Endodermal cell (in vitro differentiated cells): ENCODE measurements at regions not wholly inside any gene's neighbourhood (a gene's known extent, or its start where the extent isn't known, plus 50 kb on each side); places are given as distances from the start of the nearest gene placed in this dataset.

ENCODE experiments used
- DNase-seq: peaks from one replicate; pipeline ENCODE4 v3.0.0-alpha.2; 2017
- H3K27ac ChIP-seq: 2 replicates; pipeline ENCODE4 v1.5.1; 2013; ENCODE audit warnings: mild to moderate bottlenecking, low read depth, low read length, moderate library complexity
- H3K27me3 ChIP-seq: 2 replicates; pipeline ENCODE4 v1.6.1; 2013; ENCODE audit warnings: mild to moderate bottlenecking, low read length, moderate library complexity; ENCODE audit not compliant: insufficient read depth, control insufficient read depth, poor library complexity, severe bottlenecking
- H3K36me3 ChIP-seq: 2 replicates; pipeline ENCODE4 v1.7.0; 2013; ENCODE audit warnings: mild to moderate bottlenecking, low read length, moderate library complexity; ENCODE audit not compliant: control insufficient read depth, insufficient read depth
- H3K4me1 ChIP-seq: one replicate; pipeline ENCODE4 v1.7.0; 2013; ENCODE audit warnings: low read length; ENCODE audit not compliant: control insufficient read depth, insufficient read depth
- H3K4me3 ChIP-seq: 2 replicates; pipeline ENCODE4 v1.5.1; 2013; ENCODE audit warnings: mild to moderate bottlenecking, low read length, moderate library complexity
- H3K9ac ChIP-seq: 2 replicates; pipeline ENCODE4 v1.6.1; 2013; ENCODE audit warnings: mild to moderate bottlenecking, low read length, moderate library complexity; ENCODE audit not compliant: poor library complexity, severe bottlenecking; ENCODE audit errors: extremely low read depth
- H3K9me3 ChIP-seq: 2 replicates; pipeline ENCODE4 v1.6.1; 2013; ENCODE audit warnings: mild to moderate bottlenecking, low read length, moderate library complexity; ENCODE audit not compliant: control insufficient read depth
- H3K27ac Mint-ChIP-seq: 2 replicates; pipeline ENCODE4 v1.8.0; 2020; ENCODE audit warnings: mixed read lengths
- H3K27me3 Mint-ChIP-seq: 2 replicates; pipeline ENCODE4 v1.8.0; 2021; ENCODE audit warnings: mild to moderate bottlenecking, mixed read lengths; ENCODE audit not compliant: insufficient read depth
- H3K36me3 Mint-ChIP-seq: 2 replicates; pipeline ENCODE4 v1.8.0; 2020; ENCODE audit warnings: low read depth, mixed read lengths
- H3K4me1 Mint-ChIP-seq: 2 replicates; pipeline ENCODE4 v1.8.0; 2020; ENCODE audit warnings: mixed read lengths
- H3K4me3 Mint-ChIP-seq: 2 replicates; pipeline ENCODE4 v1.8.0; 2020; ENCODE audit warnings: mild to moderate bottlenecking, moderate library complexity, mixed read lengths
- H3K9me3 Mint-ChIP-seq: 2 replicates; pipeline ENCODE4 v1.8.0; 2020; ENCODE audit warnings: mild to moderate bottlenecking, mixed read lengths
- WGBS, 2 experiments: methylation state at CpG; one replicate each; pipeline versions ENCODE4 v1.1.5 to v1.1.7; 2013; ENCODE audit warnings: missing lambda C conversion rate in 2 of 2, mixed read lengths in 1 of 2; ENCODE audit not compliant: insufficient coverage in 1 of 2, insufficient read length in 1 of 2; 5-methylcytosine and 5-hydroxymethylcytosine counted together
- TF ChIP-seq, protein P1 (sequence below): fragments of 200-600 bp; sonication (generic); conservative IDR thresholded peaks from 2 replicates; pipeline ENCODE4 v1.5.0; 2021; ENCODE audit warnings: antibody characterized with exemption, mild to moderate bottlenecking

DNA sequence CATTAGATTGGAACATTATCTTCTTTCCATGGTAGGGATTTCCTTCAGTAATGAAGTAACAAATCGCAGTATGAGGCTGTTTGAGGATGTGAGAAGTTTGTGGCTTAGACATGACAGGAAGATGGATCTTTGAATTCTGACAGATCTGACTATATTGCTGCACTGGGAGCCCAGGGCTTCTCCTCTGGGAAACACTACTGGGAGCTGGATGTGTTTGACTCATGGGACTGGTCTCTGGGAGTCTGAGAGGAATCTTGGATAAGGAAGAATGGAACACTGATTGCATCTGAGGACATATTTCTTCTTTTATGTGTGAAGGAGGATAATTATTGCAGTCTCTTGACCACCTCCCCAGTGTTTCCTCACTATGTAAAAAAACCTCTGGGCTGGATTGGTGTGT is 77.2 kb upstream of the ST6GAL2 start:
- Histone ChIP-seq H3K27ac (no peak overlapping the region), H3K36me3 (no peaks in the 10 kb centered on the region), H3K4me1 (peaks cover 10% of the 10 kb centered on the region), H3K4me3 (no peak overlapping the region), H3K27me3 (no peaks in the 10 kb centered on the region), H3K9me3 (no peaks in the 10 kb centered on the region), H3K9ac (no peak overlapping the region)
- no peak overlapping the region for H3K4me3 Mint-ChIP-seq
- H3K27me3 Mint-ChIP-seq: peaks cover 23% of the 10 kb centered on the region
- H3K27ac Mint-ChIP-seq: no peak overlapping the region
- TF ChIP-seq, protein P1, sequence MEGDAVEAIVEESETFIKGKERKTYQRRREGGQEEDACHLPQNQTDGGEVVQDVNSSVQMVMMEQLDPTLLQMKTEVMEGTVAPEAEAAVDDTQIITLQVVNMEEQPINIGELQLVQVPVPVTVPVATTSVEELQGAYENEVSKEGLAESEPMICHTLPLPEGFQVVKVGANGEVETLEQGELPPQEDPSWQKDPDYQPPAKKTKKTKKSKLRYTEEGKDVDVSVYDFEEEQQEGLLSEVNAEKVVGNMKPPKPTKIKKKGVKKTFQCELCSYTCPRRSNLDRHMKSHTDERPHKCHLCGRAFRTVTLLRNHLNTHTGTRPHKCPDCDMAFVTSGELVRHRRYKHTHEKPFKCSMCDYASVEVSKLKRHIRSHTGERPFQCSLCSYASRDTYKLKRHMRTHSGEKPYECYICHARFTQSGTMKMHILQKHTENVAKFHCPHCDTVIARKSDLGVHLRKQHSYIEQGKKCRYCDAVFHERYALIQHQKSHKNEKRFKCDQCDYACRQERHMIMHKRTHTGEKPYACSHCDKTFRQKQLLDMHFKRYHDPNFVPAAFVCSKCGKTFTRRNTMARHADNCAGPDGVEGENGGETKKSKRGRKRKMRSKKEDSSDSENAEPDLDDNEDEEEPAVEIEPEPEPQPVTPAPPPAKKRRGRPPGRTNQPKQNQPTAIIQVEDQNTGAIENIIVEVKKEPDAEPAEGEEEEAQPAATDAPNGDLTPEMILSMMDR: no peak
- H3K9me3 Mint-ChIP-seq: no peaks in the 10 kb centered on the region
- no peaks in the 10 kb centered on the region for H3K36me3 Mint-ChIP-seq
- DNase-seq: no peak
- 91 to 100% methylated on average over 1 of the region's 1 CpG for WGBS, 2 experiments
- H3K4me1 Mint-ChIP-seq: peaks cover 21% of the 10 kb centered on the region

DNA sequence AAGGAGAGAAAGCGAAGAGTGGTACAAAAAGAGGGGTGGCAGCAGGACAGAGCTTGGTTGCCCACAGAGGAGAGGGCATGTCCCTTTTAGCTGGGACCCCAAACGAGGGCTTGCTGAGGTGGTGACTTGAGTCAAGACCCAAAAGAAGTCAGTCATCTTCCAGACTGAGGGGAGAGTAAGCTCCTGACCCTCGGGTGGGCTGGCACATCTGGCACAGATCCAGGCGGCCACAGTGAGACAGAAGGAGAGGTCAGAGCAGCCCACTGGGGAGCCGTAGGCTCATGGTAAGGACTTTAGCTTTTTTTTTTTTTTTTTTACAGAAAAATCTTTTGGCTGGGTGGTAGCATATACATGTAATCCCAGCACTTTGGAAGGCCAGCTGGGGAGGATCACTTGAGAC is 77.9 kb upstream of the ST6GAL2 start:
- 92 to 96% methylated on average over 5 of the region's 5 CpGs for WGBS, 2 experiments
- H3K27ac Mint-ChIP-seq: no peak overlapping the region

DNA sequence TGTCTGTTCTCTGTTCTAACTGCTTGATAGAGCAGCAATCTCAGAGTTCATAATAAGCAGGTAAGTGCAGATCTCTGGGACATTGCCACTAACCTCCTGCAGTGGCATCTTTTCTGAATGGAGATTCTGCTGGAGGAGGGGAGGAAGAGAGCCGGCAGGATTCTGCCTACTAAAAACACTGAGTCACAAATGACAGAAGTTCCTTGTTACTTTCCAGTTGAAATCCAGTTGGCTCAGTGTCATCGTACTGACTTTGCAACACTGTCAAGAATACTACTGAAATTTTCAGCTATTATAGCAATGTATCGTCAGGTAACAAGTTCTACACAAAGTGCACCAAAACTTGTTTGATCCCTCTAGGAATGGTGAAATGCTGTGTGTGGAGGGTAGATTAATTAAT is 79.6 kb upstream of the ST6GAL2 start:
- H3K9me3 Mint-ChIP-seq: no peaks in the 10 kb centered on the region
- no peaks in the 10 kb centered on the region for H3K36me3 Mint-ChIP-seq
- no peak overlapping the region for H3K27ac Mint-ChIP-seq
- no peak for DNase-seq
- H3K27me3 Mint-ChIP-seq: peaks cover 19% of the 10 kb centered on the region
- TF ChIP-seq, protein P1: no peak
- Histone ChIP-seq H3K4me3 (no peak overlapping the region), H3K4me1 (peaks cover 10% of the 10 kb centered on the region), H3K9me3 (no peaks in the 10 kb centered on the region), H3K27me3 (no peaks in the 10 kb centered on the region), H3K9ac (no peak overlapping the region), H3K36me3 (no peaks in the 10 kb centered on the region), H3K27ac (no peak overlapping the region)
- H3K4me3 Mint-ChIP-seq: no peak overlapping the region
- WGBS, 2 experiments: 60 to 78% methylated on average over 2 to 3 of the region's 3 CpGs
- H3K4me1 Mint-ChIP-seq: peaks cover 16% of the 10 kb centered on the region

More for the DNA sequence above, 77.9 kb upstream of the ST6GAL2 start:
- Histone ChIP-seq H3K9me3 (no peaks in the 10 kb centered on the region), H3K27me3 (no peaks in the 10 kb centered on the region), H3K36me3 (no peaks in the 10 kb centered on the region), H3K27ac (no peak overlapping the region), H3K4me3 (no peak overlapping the region), H3K9ac (no peak overlapping the region), H3K4me1 (peaks cover 10% of the 10 kb centered on the region)
- H3K9me3 Mint-ChIP-seq: no peaks in the 10 kb centered on the region
- TF ChIP-seq, protein P1: no peak
- H3K36me3 Mint-ChIP-seq: no peaks in the 10 kb centered on the region
- DNase-seq: no peak
- H3K4me1 Mint-ChIP-seq: peaks cover 21% of the 10 kb centered on the region
- no peak overlapping the region for H3K4me3 Mint-ChIP-seq
- H3K27me3 Mint-ChIP-seq: peaks cover 23% of the 10 kb centered on the region
